Spinal cord (tissue), 9 donors: ENCODE measurements at regions not wholly inside any gene's neighbourhood (a gene's known extent, or its start where the extent isn't known, plus 50 kb on each side); places are given as distances from the start of the nearest gene placed in this dataset.

Source experiments
- DNase-seq, 6 donors: peaks; one replicate each; pipeline versions ENCODE4 v3.0.0 to v3.0.0-alpha.2; 2013 to 2015; ENCODE audit warnings: low spot score in 6 of 6, low read depth in 4 of 6
- H3K27ac ChIP-seq: one replicate; pipeline ENCODE4 v1.5.1; 2013; ENCODE audit warnings: low read depth, low read length, control low read depth
- H3K27me3 ChIP-seq: one replicate; pipeline ENCODE4 v1.6.1; 2013; ENCODE audit warnings: low read length; ENCODE audit not compliant: control insufficient read depth, insufficient read depth
- H3K36me3 ChIP-seq: one replicate; pipeline ENCODE4 v1.6.1; 2013; ENCODE audit warnings: low read length; ENCODE audit not compliant: control insufficient read depth, insufficient read depth
- H3K4me1 ChIP-seq: one replicate; pipeline ENCODE4 v1.6.1; 2013; ENCODE audit warnings: low read length; ENCODE audit not compliant: control insufficient read depth, insufficient read depth
- H3K4me3 ChIP-seq: one replicate; pipeline ENCODE4 v1.5.1; 2013; ENCODE audit warnings: low read depth, low read length, control low read depth
- H3K9me3 ChIP-seq: one replicate; pipeline ENCODE4 v1.6.1; 2013; ENCODE audit warnings: low read length; ENCODE audit not compliant: control insufficient read depth, insufficient read depth
- WGBS: methylation state at CpG from one replicate; pipeline ENCODE4 v1.1.5; 2013; ENCODE audit warnings: missing lambda C conversion rate; ENCODE audit not compliant: insufficient coverage; 5-methylcytosine and 5-hydroxymethylcytosine counted together
- donor health status: healthy.

GRCh38 chr3:144770915-144771351, 799.3 kb downstream of the DIPK2A start:
- no peaks in the 10 kb centered on the region for H3K36me3 ChIP-seq
- H3K4me3 ChIP-seq: no peak overlapping the region
- peak in 1 of 6 donors; percentile 52 for DNase-seq
- WGBS: 100% methylated on average over 1 of the region's 1 CpG
- H3K27ac ChIP-seq: no peak overlapping the region
- H3K4me1 ChIP-seq: no peaks in the 10 kb centered on the region
- no peaks in the 10 kb centered on the region for H3K9me3 ChIP-seq
- H3K27me3 ChIP-seq: no peaks in the 10 kb centered on the region

- Histone ChIP-seq H3K27ac (no peak overlapping the region), H3K27me3 (no peaks in the 10 kb centered on the region), H3K9me3 (no peaks in the 10 kb centered on the region), H3K4me1 (no peaks in the 10 kb centered on the region), H3K4me3 (no peak overlapping the region), H3K36me3 (no peaks in the 10 kb centered on the region)
- peak in 1 of 6 donors; percentile 57 for DNase-seq
- 71% methylated on average over 1 of the region's 2 CpGs for WGBS
Measured at GRCh38 chr3:144771381-144771870, 799.8 kb downstream of the DIPK2A start.

DNA sequence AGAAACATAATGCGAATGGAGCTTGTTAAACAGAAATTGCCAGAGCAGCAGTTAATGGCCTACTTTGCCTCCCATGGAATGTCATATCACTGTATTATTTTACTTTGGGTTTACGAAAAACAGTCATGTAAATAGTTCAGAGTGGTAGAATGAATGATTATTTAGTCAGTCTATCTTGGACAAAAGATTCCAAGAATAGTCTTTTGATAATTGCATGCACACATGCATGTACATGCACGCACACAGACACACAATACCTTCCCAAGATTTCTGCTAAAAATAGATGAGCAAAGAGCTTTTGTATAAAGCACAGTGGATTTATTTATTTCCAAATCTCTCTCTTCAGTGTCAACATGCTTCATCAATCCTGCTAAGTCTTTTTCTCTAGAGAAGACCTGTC, 800.7 kb downstream of the DIPK2A start:
- peak in 1 of 6 donors; percentile 39 for DNase-seq
- Histone ChIP-seq H3K4me3 (no peak overlapping the region), H3K4me1 (no peaks in the 10 kb centered on the region), H3K36me3 (no peaks in the 10 kb centered on the region), H3K27me3 (no peaks in the 10 kb centered on the region), H3K9me3 (no peaks in the 10 kb centered on the region), H3K27ac (no peak overlapping the region)
- no CpG with 5 or more reads among the region's 3 CpGs for WGBS

- no CpG with 5 or more reads among the region's 4 CpGs for WGBS
- H3K27me3 ChIP-seq: no peaks in the 10 kb centered on the region
- no peak for DNase-seq
- H3K4me3 ChIP-seq: no peak overlapping the region
- no peak overlapping the region for H3K27ac ChIP-seq
- H3K36me3 ChIP-seq: no peaks in the 10 kb centered on the region
- H3K4me1 ChIP-seq: no peaks in the 10 kb centered on the region
- no peaks in the 10 kb centered on the region for H3K9me3 ChIP-seq
Measured at GRCh38 chr3:144773350-144773749, 801.7 kb downstream of the DIPK2A start.

- H3K9me3 ChIP-seq: no peaks in the 10 kb centered on the region
- no peaks in the 10 kb centered on the region for H3K4me1 ChIP-seq
- no peaks in the 10 kb centered on the region for H3K27me3 ChIP-seq
- 71% methylated on average over 2 of the region's 5 CpGs for WGBS
- no peak for DNase-seq
- H3K4me3 ChIP-seq: no peak overlapping the region
- no peak overlapping the region for H3K27ac ChIP-seq
- no peaks in the 10 kb centered on the region for H3K36me3 ChIP-seq
Measured at GRCh38 chr3:144774897-144775296, 803.3 kb downstream of the DIPK2A start.

DNA sequence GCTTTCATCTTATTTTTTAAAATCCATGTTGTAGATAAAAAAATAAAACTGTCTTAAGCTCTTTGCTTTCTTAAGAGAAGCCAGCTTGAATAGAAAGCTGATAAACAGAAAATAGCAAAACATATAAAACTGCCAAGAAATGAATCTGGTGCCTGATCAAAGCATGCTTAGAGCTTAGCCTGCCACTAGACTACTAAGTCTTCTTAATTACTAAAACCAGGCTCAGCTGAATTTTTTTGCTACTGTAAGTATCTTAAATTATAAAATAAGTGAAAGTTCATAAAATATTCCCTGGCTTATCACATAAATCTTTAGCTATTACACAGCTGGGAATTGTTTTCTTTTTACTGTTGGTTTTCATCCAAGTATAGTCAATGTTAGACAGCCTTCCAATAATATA, 803.9 kb downstream of the DIPK2A start:
- H3K27me3 ChIP-seq: no peaks in the 10 kb centered on the region
- H3K4me1 ChIP-seq: no peaks in the 10 kb centered on the region
- H3K36me3 ChIP-seq: no peaks in the 10 kb centered on the region
- DNase-seq: no peak
- H3K9me3 ChIP-seq: no peaks in the 10 kb centered on the region
- no peak overlapping the region for H3K27ac ChIP-seq
- no peak overlapping the region for H3K4me3 ChIP-seq

DNA sequence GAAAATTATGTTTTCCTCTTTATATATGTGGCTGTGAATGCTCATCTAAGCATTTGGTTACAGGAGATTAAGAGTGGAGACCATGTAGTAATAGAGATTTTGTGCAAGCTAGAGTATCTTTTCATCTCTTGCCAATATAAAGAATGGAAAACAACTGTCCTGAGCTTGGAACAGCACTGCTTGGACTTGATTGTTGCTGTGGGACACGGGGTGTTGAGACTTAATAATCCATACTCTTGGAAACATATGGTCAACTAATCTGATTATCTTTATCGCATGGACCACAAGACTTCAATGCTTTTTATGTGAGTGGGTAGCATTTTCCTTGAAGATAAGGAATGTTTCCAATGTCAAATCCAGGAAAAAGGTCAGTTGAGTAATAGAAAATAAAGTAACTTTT, 806.3 kb downstream of the DIPK2A start:
- Histone ChIP-seq H3K27me3 (no peaks in the 10 kb centered on the region), H3K4me1 (no peaks in the 10 kb centered on the region), H3K4me3 (no peak overlapping the region), H3K36me3 (no peaks in the 10 kb centered on the region), H3K27ac (no peak overlapping the region), H3K9me3 (no peaks in the 10 kb centered on the region)
- no peak for DNase-seq
- no CpG with 5 or more reads among the region's 2 CpGs for WGBS

GRCh38 chr3:144791034-144791433, 819.4 kb downstream of the DIPK2A start:
- no peak overlapping the region for H3K27ac ChIP-seq
- H3K9me3 ChIP-seq: peaks cover 4% of the 10 kb centered on the region
- no peak for DNase-seq
- H3K4me1 ChIP-seq: no peaks in the 10 kb centered on the region
- H3K27me3 ChIP-seq: no peaks in the 10 kb centered on the region
- no peak overlapping the region for H3K4me3 ChIP-seq
- 88% methylated on average over 10 of the region's 10 CpGs for WGBS
- H3K36me3 ChIP-seq: no peaks in the 10 kb centered on the region

DNA sequence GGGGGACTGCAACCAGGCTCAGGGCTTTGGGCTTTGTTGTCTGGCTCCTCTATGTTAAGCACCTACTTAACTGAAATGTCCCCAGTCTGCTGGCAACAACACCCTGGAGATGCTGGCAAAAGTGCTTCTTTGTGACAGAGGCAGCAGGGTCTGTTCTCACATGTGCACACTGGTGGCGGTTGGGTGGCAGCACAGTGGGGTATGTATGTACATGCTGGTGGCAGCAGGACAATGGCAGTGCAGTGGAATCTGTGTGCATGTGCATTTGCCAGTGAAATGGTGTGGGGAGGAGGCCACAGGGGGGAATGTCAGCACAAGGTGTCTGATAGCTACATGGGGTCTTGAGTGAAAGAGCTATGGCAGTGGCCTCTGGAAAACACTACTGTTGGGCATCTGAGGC, 830.3 kb downstream of the DIPK2A start:
- Histone ChIP-seq H3K27ac (no peak overlapping the region), H3K4me1 (no peaks in the 10 kb centered on the region), H3K27me3 (no peaks in the 10 kb centered on the region), H3K4me3 (no peak overlapping the region), H3K9me3 (peaks cover 3% of the 10 kb centered on the region), H3K36me3 (no peaks in the 10 kb centered on the region)
- DNase-seq: no peak
- 90% methylated on average over 1 of the region's 1 CpG for WGBS

- H3K4me3 ChIP-seq: no peak overlapping the region
- H3K27ac ChIP-seq: no peak overlapping the region
- H3K4me1 ChIP-seq: no peaks in the 10 kb centered on the region
- no CpG with 5 or more reads among the region's 1 CpG for WGBS
- H3K27me3 ChIP-seq: no peaks in the 10 kb centered on the region
- H3K9me3 ChIP-seq: peaks cover 3% of the 10 kb centered on the region
- H3K36me3 ChIP-seq: no peaks in the 10 kb centered on the region
- no peak for DNase-seq
Measured at GRCh38 chr3:144809380-144809779, 837.8 kb downstream of the DIPK2A start.
